ENCODE measurements at regions not wholly inside any gene's neighbourhood (a gene's known extent, or its start where the extent isn't known, plus 50 kb on each side); places are given as distances from the start of the nearest gene placed in this dataset.
A peak's percentile ranks its signal among the peaks of the same experiment; 100 is the strongest.

- peaks cover 17% of the 10 kb centered on the region for H3K9me3 Mint-ChIP-seq
- H3K4me1 Mint-ChIP-seq: no peaks in the 10 kb centered on the region
- no peak overlapping the region for H3K4me3 Mint-ChIP-seq
- DNase-seq: no peak
- no peaks in the 10 kb centered on the region for H3K27me3 Mint-ChIP-seq (ENCODE audit: low read depth, poor library complexity)
- H3K36me3 Mint-ChIP-seq (ENCODE audit: low read depth): no peaks in the 10 kb centered on the region
- no peak overlapping the region for H3K27ac Mint-ChIP-seq
- TF ChIP-seq CTCF (IDR thresholded peaks at IDR 0.05): no peak
Measured at GRCh38 chr5:104363567-104363966, 801.0 kb upstream of the NUDT12 start.

GRCh38 chr5:104361932-104362331, 799.3 kb upstream of the NUDT12 start:
- no peak overlapping the region for H3K27ac Mint-ChIP-seq
- no peak for TF ChIP-seq CTCF (IDR thresholded peaks at IDR 0.05)
- no peak for DNase-seq
- no peaks in the 10 kb centered on the region for H3K36me3 Mint-ChIP-seq (ENCODE audit: low read depth)
- no peak overlapping the region for H3K4me3 Mint-ChIP-seq
- H3K27me3 Mint-ChIP-seq (ENCODE audit: low read depth, poor library complexity): no peaks in the 10 kb centered on the region
- H3K9me3 Mint-ChIP-seq: peaks cover 11% of the 10 kb centered on the region
- no peaks in the 10 kb centered on the region for H3K4me1 Mint-ChIP-seq

- no peak overlapping the region for H3K4me3 Mint-ChIP-seq
- H3K4me1 Mint-ChIP-seq: peaks cover 20% of the 10 kb centered on the region
- no peaks in the 10 kb centered on the region for H3K27me3 Mint-ChIP-seq (ENCODE audit: low read depth, poor library complexity)
- H3K36me3 Mint-ChIP-seq (ENCODE audit: low read depth): no peaks in the 10 kb centered on the region
- H3K9me3 Mint-ChIP-seq: peaks cover 10% of the 10 kb centered on the region
- no peak for TF ChIP-seq CTCF (IDR thresholded peaks at IDR 0.05)
- H3K27ac Mint-ChIP-seq: peak overlapping the region; percentile 30
- no peak for DNase-seq
Measured at GRCh38 chr5:104355350-104355749, 792.8 kb upstream of the NUDT12 start.

- no peaks in the 10 kb centered on the region for H3K9me3 Mint-ChIP-seq
- DNase-seq: no peak
- no peak overlapping the region for H3K4me3 Mint-ChIP-seq
- H3K36me3 Mint-ChIP-seq (ENCODE audit: low read depth): no peaks in the 10 kb centered on the region
- H3K4me1 Mint-ChIP-seq: peaks cover 20% of the 10 kb centered on the region
- no peaks in the 10 kb centered on the region for H3K27me3 Mint-ChIP-seq (ENCODE audit: low read depth, poor library complexity)
- H3K27ac Mint-ChIP-seq: no peak overlapping the region
- no peak for TF ChIP-seq CTCF (IDR thresholded peaks at IDR 0.05)
Measured at GRCh38 chr5:104353371-104353770, 790.8 kb upstream of the NUDT12 start.

GRCh38 chr5:104352954-104353353, 790.4 kb upstream of the NUDT12 start:
- no peaks in the 10 kb centered on the region for H3K36me3 Mint-ChIP-seq (ENCODE audit: low read depth)
- H3K9me3 Mint-ChIP-seq: no peaks in the 10 kb centered on the region
- no peak for DNase-seq

More at GRCh38 chr5:104352954-104353353, 790.4 kb upstream of the NUDT12 start:
- Mint-ChIP-seq H3K4me1 (peaks cover 20% of the 10 kb centered on the region), H3K27me3 (ENCODE audit: low read depth, poor library complexity) (no peaks in the 10 kb centered on the region), H3K27ac (no peak overlapping the region), H3K4me3 (no peak overlapping the region)
- TF ChIP-seq CTCF (IDR thresholded peaks at IDR 0.05): no peak

Measured in nephron progenitor cell (in vitro differentiated cells).